VCaP (cell line): ENCODE measurements at regions not wholly inside any gene's neighbourhood (a gene's known extent, or its start where the extent isn't known, plus 50 kb on each side); places are given as distances from the start of the nearest gene placed in this dataset.

Experiments used
- H3K27ac ChIP-seq: fragments of 450-650 bp; 2 replicates; pipeline ENCODE4 v1.5.1; 2017
- CTCF ChIP-seq: fragments of 450-650 bp; conservative IDR thresholded peaks from 2 replicates; pipeline ENCODE4 v1.5.1; 2017; ENCODE audit warnings: mild to moderate bottlenecking, moderate library complexity

GRCh38 chr20:56797023-56797422 is 167.9 kb downstream of the TFAP2C start:
- peak overlapping the region; percentile 49 for H3K27ac ChIP-seq
- TF ChIP-seq CTCF: no peak

GRCh38 chr20:56798634-56799033 is 169.5 kb downstream of the TFAP2C start:
- no peak for TF ChIP-seq CTCF

GRCh38 chr20:56799187-56799586 is 170.1 kb downstream of the TFAP2C start:
- TF ChIP-seq CTCF: no peak
- H3K27ac ChIP-seq: no peak overlapping the region

More at GRCh38 chr20:56798634-56799033, 169.5 kb downstream of the TFAP2C start:
- H3K27ac ChIP-seq: no peak overlapping the region

- TF ChIP-seq CTCF: no peak
- no peak overlapping the region for H3K27ac ChIP-seq
Observed at GRCh38 chr20:56800088-56800487, 171.0 kb downstream of the TFAP2C start.

GRCh38 chr20:56801971-56802755 is 173.1 kb downstream of the TFAP2C start:
- TF ChIP-seq CTCF: no peak
- H3K27ac ChIP-seq: peak overlapping the region; percentile 73

GRCh38 chr20:56802805-56803204 is 173.7 kb downstream of the TFAP2C start:
- TF ChIP-seq CTCF: no peak
- peak overlapping the region; percentile 73 for H3K27ac ChIP-seq

GRCh38 chr20:56805313-56805712 is 176.2 kb downstream of the TFAP2C start:
- no peak for TF ChIP-seq CTCF
- H3K27ac ChIP-seq: no peak overlapping the region
